ENCODE measurements at regions not wholly inside any gene's neighbourhood (a gene's known extent, or its start where the extent isn't known, plus 50 kb on each side); places are given as distances from the start of the nearest gene placed in this dataset.

DNA sequence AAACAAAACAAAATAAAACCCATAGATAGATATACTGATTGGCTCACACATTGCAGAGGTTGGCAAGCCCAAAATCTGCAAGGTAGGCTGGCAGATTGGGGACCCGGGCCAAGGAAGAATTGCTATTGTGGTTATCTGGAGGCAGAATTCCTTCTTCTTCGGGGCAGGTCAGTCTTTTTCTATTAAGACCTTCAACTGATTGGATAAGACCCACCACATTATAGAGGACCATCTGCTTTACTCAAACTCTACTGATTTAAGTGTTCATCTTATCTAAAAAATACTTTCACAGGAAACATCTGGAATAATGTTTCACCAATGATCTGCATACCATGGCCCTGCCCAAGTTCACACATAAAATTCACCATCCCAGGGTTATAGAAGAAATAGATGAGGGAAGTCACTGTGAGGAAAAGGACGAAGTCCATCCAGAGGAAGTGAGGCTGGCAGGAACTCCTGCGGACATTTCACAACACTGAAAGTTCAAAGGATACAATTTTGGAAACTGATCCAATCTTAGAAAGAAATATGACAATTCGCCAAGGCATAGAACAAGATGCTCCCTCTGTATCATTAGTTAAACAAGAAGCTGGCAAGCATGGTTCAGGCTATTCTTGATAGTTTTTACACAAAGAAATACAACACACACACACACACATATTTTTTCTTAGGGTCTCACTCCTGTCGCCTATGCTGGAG, 127.6 kb upstream of the MED13L start:
- no peak for DNase-seq

GRCh38 chr12:116406529-116406928, 129.0 kb upstream of the MED13L start:
- peak; percentile 92 for DNase-seq

DNA sequence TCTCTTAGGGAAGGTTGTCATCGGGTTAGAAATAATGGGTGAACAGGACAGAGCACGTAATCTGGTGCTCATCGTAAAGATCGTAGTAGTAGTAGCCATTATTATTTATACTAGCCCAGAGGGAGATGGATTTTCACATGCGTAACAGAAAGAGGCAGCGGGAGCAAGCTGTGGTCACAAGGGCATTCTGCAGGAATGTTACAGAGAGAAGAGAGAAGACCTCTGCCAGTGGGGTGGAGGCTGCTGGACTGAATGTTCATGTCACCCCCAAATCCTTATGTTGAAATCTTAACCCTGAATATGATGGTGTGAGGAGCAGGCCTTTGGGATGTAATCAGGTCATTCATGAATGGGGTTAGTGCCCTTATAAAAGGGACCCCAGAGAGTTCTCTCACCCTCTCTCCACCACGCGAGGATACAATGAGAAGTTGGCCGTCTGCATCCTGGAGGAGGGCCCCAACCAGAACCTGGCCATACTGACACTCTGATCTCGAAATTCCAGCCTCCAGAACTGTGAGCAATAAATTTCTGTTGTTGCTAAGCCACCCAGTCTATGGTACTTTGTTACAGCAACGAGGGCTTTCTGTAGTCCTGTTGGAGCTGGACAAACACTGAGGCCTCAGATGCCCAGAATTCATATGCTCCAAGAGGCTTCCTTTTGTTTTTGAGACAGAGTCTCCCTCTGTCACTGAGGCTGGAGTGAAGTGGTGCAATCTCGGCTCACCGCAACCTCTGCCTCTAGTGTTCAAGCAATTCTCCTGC, 131.2 kb upstream of the MED13L start:
- DNase-seq: no peak

DNA sequence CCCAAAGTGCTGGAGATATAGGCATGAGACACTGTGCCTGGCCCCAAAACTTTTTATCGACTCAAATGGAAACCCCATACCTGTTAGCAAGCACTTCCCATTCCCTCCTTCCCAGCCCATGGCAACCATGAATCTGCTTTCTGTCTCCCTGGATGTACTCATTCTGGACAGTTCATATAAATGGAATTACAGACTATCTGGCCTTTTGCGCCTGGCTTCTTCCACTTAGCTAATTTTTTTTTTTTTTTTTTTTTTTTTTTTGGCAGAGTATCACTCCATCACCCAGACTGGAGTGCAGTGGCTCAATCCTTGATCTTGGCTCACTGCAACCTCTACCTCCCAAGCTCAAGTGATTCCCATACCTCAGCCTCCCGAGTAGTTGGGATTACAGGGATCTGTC, 134.5 kb upstream of the MED13L start:
- no peak for DNase-seq

- no peak for DNase-seq
These were observed 137.4 kb upstream of the MED13L start for GRCh38 chr12:116414891-116415290.

- DNase-seq: no peak
These were observed 138.1 kb upstream of the MED13L start for GRCh38 chr12:116415408-116416108.

DNA sequence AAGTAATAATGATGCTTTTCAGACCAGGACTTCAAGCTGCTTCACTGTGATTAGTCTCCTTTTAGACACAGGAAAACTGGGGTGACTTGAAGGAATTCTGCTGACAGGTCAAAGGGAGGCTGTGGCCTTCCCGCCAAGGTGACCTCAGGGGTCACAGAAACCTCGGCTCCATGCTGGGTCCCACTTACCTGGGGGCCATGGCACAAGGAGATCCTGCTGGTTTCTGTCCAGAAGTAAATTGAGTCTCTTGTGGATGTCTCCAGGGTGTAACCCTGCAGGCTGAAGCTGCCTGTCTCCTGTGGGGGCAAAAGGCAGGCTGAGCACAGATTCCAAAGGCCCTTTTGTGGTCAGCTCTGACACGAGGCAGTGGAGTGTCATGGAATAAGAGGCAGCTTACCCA, 138.7 kb upstream of the MED13L start:
- peak; percentile 28 for DNase-seq

DNA sequence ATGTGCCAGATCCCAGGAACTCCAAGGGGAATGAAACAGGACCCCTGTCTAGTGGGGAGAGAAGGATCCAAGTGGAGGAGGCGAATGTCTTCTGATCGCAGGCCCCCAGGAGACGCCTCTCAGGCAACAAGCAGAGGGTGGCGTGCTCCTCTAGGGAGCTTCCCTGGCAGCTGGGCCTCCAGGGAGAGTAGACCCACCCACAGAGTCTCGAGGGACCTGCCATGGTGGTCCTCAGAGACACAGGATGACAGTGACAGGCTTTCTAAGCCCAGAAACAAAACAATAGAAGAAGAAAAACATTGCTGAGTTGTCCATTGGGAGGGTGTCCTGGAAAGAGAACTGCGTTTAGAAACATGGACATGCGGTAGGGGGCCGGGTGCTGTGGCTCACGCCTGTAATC, 140.6 kb upstream of the MAP1LC3B2 start:
- DNase-seq: no peak

DNA sequence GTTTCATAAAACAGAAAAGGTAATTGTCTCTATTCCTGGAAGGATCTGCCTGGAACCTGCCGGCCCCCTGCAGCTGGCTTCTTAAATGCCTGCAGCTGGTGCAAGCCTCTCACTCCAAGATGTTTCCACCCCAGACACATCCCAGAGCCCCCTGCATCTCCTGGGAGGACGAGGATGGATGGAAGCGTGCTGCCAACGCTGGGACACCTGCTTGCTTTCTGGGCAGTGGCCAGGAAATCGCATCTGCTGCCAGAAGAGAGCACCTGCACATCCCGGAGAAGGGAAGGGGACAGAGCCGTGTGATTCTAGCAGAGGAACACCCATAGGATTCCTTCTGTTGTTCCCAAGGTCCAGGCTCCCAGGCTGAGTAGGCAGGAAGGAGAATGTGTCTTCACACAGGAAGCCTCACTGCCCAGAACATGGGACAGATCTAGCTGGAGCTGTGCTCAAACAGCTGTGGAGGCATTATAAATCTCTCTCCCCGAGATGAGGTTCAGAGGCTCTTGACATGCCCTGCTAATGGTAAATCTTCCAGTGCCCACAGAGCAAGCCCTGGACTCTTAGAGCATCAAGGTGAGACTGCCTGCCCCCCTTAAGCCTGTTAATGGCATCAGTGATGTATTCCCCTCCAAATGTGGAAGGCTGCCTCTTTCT, 138.8 kb upstream of the MAP1LC3B2 start:
- DNase-seq: no peak

GRCh38 chr12:116421785-116422538, 137.2 kb upstream of the MAP1LC3B2 start:
- no peak for DNase-seq

GRCh38 chr12:116423094-116423493, 136.1 kb upstream of the MAP1LC3B2 start:
- DNase-seq: peak; percentile 77

- peak; percentile 19 for DNase-seq
These were observed 133.7 kb upstream of the MAP1LC3B2 start for GRCh38 chr12:116425256-116426193.

GRCh38 chr12:116426391-116427136, 132.6 kb upstream of the MAP1LC3B2 start:
- peak; percentile 100 for DNase-seq

GRCh38 chr12:116427200-116427930, 131.8 kb upstream of the MAP1LC3B2 start:
- DNase-seq: peak; percentile 59

GRCh38 chr12:116429826-116430360, 129.3 kb upstream of the MAP1LC3B2 start:
- peak; percentile 76 for DNase-seq

DNA sequence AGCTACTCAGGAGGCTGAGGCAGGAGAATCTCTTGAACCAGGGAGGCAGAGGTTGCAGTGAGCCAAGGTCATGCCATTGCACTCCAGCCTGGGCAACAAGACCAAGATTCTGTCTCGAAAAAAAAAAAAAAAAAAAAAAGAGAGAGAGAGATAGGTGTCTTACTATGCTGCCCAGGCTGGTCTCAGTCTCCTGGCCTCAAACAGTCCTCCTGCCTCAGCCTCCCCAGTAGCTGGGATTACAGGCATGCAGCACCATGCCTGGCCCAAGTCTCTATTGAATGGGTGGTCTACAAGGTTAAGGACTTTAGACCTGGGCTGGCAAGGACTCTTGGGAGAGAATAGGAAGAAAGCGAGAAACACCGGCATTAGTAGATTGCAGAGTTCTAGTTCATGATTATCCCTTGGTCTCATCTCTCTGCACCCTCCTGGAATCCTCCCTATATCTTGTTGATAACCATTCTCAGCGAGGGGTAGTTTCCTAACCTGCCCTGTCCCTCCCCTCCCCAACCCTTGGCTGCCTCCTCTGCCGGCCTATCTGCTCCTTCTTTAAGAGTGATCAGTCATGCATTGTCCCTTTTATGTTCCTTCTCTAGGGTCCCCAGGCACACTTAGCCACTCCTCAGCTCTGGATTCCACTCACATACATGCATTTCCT, 128.1 kb upstream of the MAP1LC3B2 start:
- DNase-seq: no peak

- DNase-seq: no peak
These were observed 127.4 kb upstream of the MAP1LC3B2 start for GRCh38 chr12:116431677-116432300.

DNA sequence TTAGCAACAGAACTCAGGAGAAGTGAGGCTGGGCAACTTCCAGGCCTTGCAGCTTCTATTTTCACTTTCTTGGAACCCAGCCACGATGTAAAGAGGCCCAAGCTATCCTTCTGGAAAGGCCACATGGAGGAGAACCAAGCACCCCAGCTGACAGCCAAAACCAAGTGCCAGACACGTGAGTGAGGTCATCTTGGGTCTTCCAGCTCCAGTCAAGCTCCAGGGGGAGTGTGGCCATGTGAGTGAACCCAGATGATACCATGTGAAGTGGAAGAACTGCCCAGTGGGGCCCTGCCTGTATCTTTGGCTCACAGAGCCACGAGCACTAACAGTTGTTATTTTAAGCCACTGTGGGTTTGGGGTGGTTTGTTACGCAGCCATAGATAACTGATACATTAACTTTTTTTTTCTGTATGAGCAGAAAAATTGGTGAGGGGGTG, 126.8 kb upstream of the MAP1LC3B2 start:
- peak; percentile 71 for DNase-seq

Data from fibroblast of skin of right biceps (primary cell).